ENCODE measurements at regions not wholly inside any gene's neighbourhood (a gene's known extent, or its start where the extent isn't known, plus 50 kb on each side); places are given as distances from the start of the nearest gene placed in this dataset.

- CTCF ChIA-PET: interaction anchor here (0.7 to 2.2 kb wide), 7 partner anchors 9 to 134 kb away, joined by 3 to 9 read pairs (median 3); no protein-coding TSS in a partner anchor
- POLR2A ChIA-PET: no interaction called here
- peak; percentile 49 for ATAC-seq
- no peak for DNase-seq (ENCODE audit: low spot score)
- no peaks in the 10 kb centered on the region for H3K27me3 Mint-ChIP-seq (ENCODE audit: low read depth)
- no peaks in the 10 kb centered on the region for H3K36me3 Mint-ChIP-seq
- no peak overlapping the region for H3K27ac Mint-ChIP-seq
- peaks cover 13% of the 10 kb centered on the region for H3K9me3 Mint-ChIP-seq
- TF ChIP-seq STAT6 (CRISPR knock-in tag; conservative IDR thresholded peaks at IDR 0.05; ENCODE audit: low read depth) (no peak), USF2 (CRISPR knock-in tag; IDR thresholded peaks at IDR 0.05) (peak; percentile 50; the same call in 1 of the 2 replicates), IRF2 (CRISPR knock-in tag; IDR thresholded peaks at IDR 0.05; ENCODE audit: borderline replicate concordance, low read depth) (no peak), USF1 (CRISPR knock-in tag; IDR thresholded peaks at IDR 0.05) (peak; percentile 42; the same call in 1 of the 2 replicates), GABPB1 (CRISPR knock-in tag; IDR thresholded peaks at IDR 0.05) (no peak), FOXP4 (CRISPR knock-in tag; IDR thresholded peaks at IDR 0.05) (no peak), ZNF281 (CRISPR knock-in tag; IDR thresholded peaks at IDR 0.05) (no peak), NFATC4 (CRISPR knock-in tag; IDR thresholded peaks at IDR 0.05) (no peak), HMGXB4 (CRISPR knock-in tag; IDR thresholded peaks at IDR 0.05) (no peak)
- H3K4me3 Mint-ChIP-seq: no peak overlapping the region
- H3K4me1 Mint-ChIP-seq: peaks cover 19% of the 10 kb centered on the region
Measured at GRCh38 chr17:36743130-36743529, 141.7 kb downstream of the MRM1 start.

GRCh38 chr17:36746381-36747053 is 145.1 kb downstream of the MRM1 start:
- H3K4me3 Mint-ChIP-seq: no peak overlapping the region
- ATAC-seq: no peak
- H3K36me3 Mint-ChIP-seq: no peaks in the 10 kb centered on the region
- peaks cover 24% of the 10 kb centered on the region for H3K4me1 Mint-ChIP-seq
- CTCF ChIA-PET: interaction anchor here (1.9 kb wide), 1 partner anchor 9 kb away, joined by 4 read pairs; no protein-coding TSS in a partner anchor
- no peaks in the 10 kb centered on the region; the same call in 1 of the 2 replicates for H3K27me3 Mint-ChIP-seq (ENCODE audit: low read depth)
- H3K9me3 Mint-ChIP-seq: peaks cover 5% of the 10 kb centered on the region; the same call in 1 of the 2 replicates
- no peak for DNase-seq (ENCODE audit: low spot score)
- no peak overlapping the region for H3K27ac Mint-ChIP-seq
- POLR2A ChIA-PET: interaction anchor here (0.6 kb wide), 1 partner anchor 32 kb away, joined by 3 read pairs; no protein-coding TSS in a partner anchor
- no peak for TF ChIP-seq ZNF512 (CRISPR knock-in tag; IDR thresholded peaks at IDR 0.05; ENCODE audit: borderline replicate concordance)
- TF ChIP-seq E2F1 (CRISPR knock-in tag; IDR thresholded peaks at IDR 0.05): no peak
- TF ChIP-seq CTCF (IDR thresholded peaks at IDR 0.05): no peak
- no peak for TF ChIP-seq ATF1 (CRISPR knock-in tag; IDR thresholded peaks at IDR 0.05)
- TF ChIP-seq ZNF232 (CRISPR knock-in tag; IDR thresholded peaks at IDR 0.05): no peak
- TF ChIP-seq ZNF219 (CRISPR knock-in tag; IDR thresholded peaks at IDR 0.05; ENCODE audit: borderline replicate concordance): no peak
- no peak for TF ChIP-seq MAX (CRISPR knock-in tag; IDR thresholded peaks at IDR 0.05)

Data from WTC11 (cell line).